ENCODE measurements at regions not wholly inside any gene's neighbourhood (a gene's known extent, or its start where the extent isn't known, plus 50 kb on each side); places are given as distances from the start of the nearest gene placed in this dataset.

- 88% methylated on average over 3 of the region's 3 CpGs for WGBS (ENCODE audit: low lambda C conversion rate, missing lambda C conversion rate)
Observed at GRCh38 chr14:82850576-82850975, 1316.9 kb upstream of the SEL1L start.

GRCh38 chr14:82854131-82854530 lies 1320.5 kb upstream of the SEL1L start:
- Histone ChIP-seq H3K27me3 (no peaks in the 10 kb centered on the region), H3K79me2 (no peaks in the 10 kb centered on the region), H3K9me3 (ENCODE audit: low read depth) (no peaks in the 10 kb centered on the region), H4K20me1 (ENCODE audit: insufficient read depth, poor library complexity, severe bottlenecking) (no peaks in the 10 kb centered on the region), H3K4me3 (no peak overlapping the region), H3K4me1 (ENCODE audit: insufficient read depth) (no peaks in the 10 kb centered on the region), H3K4me2 (no peak overlapping the region), H3K27ac (no peak overlapping the region), H3K36me3 (replicated peaks; ENCODE audit: insufficient read depth, low read depth) (no peaks in the 10 kb centered on the region), H2AFZ (no peak overlapping the region), H3K9me2 (replicated peaks; ENCODE audit: insufficient read depth) (no peaks in the 10 kb centered on the region)
- 78% methylated on average over 4 of the region's 4 CpGs for WGBS (ENCODE audit: low lambda C conversion rate, missing lambda C conversion rate)
- no peak for DNase-seq (ENCODE audit: low spot score)
- TF ChIP-seq EZH2phosphoT487 (IDR thresholded peaks at IDR 0.05; ENCODE audit: low read depth, severe bottlenecking, unreplicated experiment): no peak
- TF ChIP-seq CTCF (IDR thresholded peaks at IDR 0.05; ENCODE audit: poor library complexity): no peak
- TF ChIP-seq EZH2 (IDR thresholded peaks at IDR 0.05; ENCODE audit: borderline replicate concordance): no peak

More at GRCh38 chr14:82850576-82850975, 1316.9 kb upstream of the SEL1L start:
- Histone ChIP-seq H3K4me2 (no peak overlapping the region), H3K27ac (no peak overlapping the region), H3K27me3 (no peaks in the 10 kb centered on the region), H3K79me2 (no peaks in the 10 kb centered on the region), H3K9me2 (replicated peaks; ENCODE audit: insufficient read depth) (no peaks in the 10 kb centered on the region), H3K4me3 (no peak overlapping the region), H2AFZ (no peak overlapping the region), H3K4me1 (ENCODE audit: insufficient read depth) (no peaks in the 10 kb centered on the region), H4K20me1 (ENCODE audit: insufficient read depth, poor library complexity, severe bottlenecking) (no peaks in the 10 kb centered on the region), H3K9me3 (ENCODE audit: low read depth) (no peaks in the 10 kb centered on the region), H3K36me3 (replicated peaks; ENCODE audit: insufficient read depth, low read depth) (no peaks in the 10 kb centered on the region)
- DNase-seq (ENCODE audit: low spot score): no peak
- TF ChIP-seq EZH2 (IDR thresholded peaks at IDR 0.05; ENCODE audit: borderline replicate concordance) (no peak), EZH2phosphoT487 (IDR thresholded peaks at IDR 0.05; ENCODE audit: low read depth, severe bottlenecking, unreplicated experiment) (no peak), CTCF (IDR thresholded peaks at IDR 0.05; ENCODE audit: poor library complexity) (no peak)

- Histone ChIP-seq H3K79me2 (no peaks in the 10 kb centered on the region), H3K27me3 (no peaks in the 10 kb centered on the region), H3K4me2 (no peak overlapping the region), H3K9me3 (ENCODE audit: low read depth) (no peaks in the 10 kb centered on the region), H3K9me2 (replicated peaks; ENCODE audit: insufficient read depth) (no peaks in the 10 kb centered on the region), H3K36me3 (replicated peaks; ENCODE audit: insufficient read depth, low read depth) (no peaks in the 10 kb centered on the region), H3K27ac (no peak overlapping the region), H2AFZ (no peak overlapping the region), H3K4me1 (ENCODE audit: insufficient read depth) (no peaks in the 10 kb centered on the region), H3K4me3 (no peak overlapping the region), H4K20me1 (ENCODE audit: insufficient read depth, poor library complexity, severe bottlenecking) (no peaks in the 10 kb centered on the region)
- 33% methylated on average over 1 of the region's 1 CpG for WGBS (ENCODE audit: low lambda C conversion rate, missing lambda C conversion rate)
- TF ChIP-seq EZH2 (IDR thresholded peaks at IDR 0.05; ENCODE audit: borderline replicate concordance) (no peak), EZH2phosphoT487 (IDR thresholded peaks at IDR 0.05; ENCODE audit: low read depth, severe bottlenecking, unreplicated experiment) (no peak), CTCF (IDR thresholded peaks at IDR 0.05; ENCODE audit: poor library complexity) (no peak)
- DNase-seq (ENCODE audit: low spot score): no peak
Observed at GRCh38 chr14:82854901-82855300, 1321.2 kb upstream of the SEL1L start.

- H3K9me3 ChIP-seq (ENCODE audit: low read depth): no peaks in the 10 kb centered on the region
- H3K4me2 ChIP-seq: no peak overlapping the region
- DNase-seq (ENCODE audit: low spot score): peak; percentile 55
- no peak overlapping the region for H2AFZ ChIP-seq
- H3K36me3 ChIP-seq (replicated peaks; ENCODE audit: insufficient read depth, low read depth): no peaks in the 10 kb centered on the region
- no peaks in the 10 kb centered on the region for H3K79me2 ChIP-seq
- H3K4me3 ChIP-seq: no peak overlapping the region
- no peak overlapping the region for H3K27ac ChIP-seq
- H3K9me2 ChIP-seq (replicated peaks; ENCODE audit: insufficient read depth): no peaks in the 10 kb centered on the region
- no peaks in the 10 kb centered on the region for H4K20me1 ChIP-seq (ENCODE audit: insufficient read depth, poor library complexity, severe bottlenecking)
- no peaks in the 10 kb centered on the region for H3K27me3 ChIP-seq
- no peaks in the 10 kb centered on the region for H3K4me1 ChIP-seq (ENCODE audit: insufficient read depth)
- TF ChIP-seq CTCF (IDR thresholded peaks at IDR 0.05; ENCODE audit: poor library complexity) (peak; percentile 67), EZH2 (IDR thresholded peaks at IDR 0.05; ENCODE audit: borderline replicate concordance) (no peak)
- WGBS (ENCODE audit: low lambda C conversion rate, missing lambda C conversion rate): 25% methylated on average over 3 of the region's 3 CpGs
Observed at GRCh38 chr14:82855912-82856391, 1322.3 kb upstream of the SEL1L start.
